GM12874 (cell line): ENCODE measurements at regions not wholly inside any gene's neighbourhood (a gene's known extent, or its start where the extent isn't known, plus 50 kb on each side); places are given as distances from the start of the nearest gene placed in this dataset.

Experiments used
- CTCF ChIP-seq: IDR thresholded peaks from 2 replicates; pipeline ENCODE4 v1.5.1; 2011; ENCODE audit warnings: low read depth, mild to moderate bottlenecking, control low read depth, low read length, moderate library complexity; ENCODE audit not compliant: insufficient read depth

GRCh38 chr5:54738973-54739367, 221.4 kb downstream of the SNX18 start:
- no peak for TF ChIP-seq CTCF

- TF ChIP-seq CTCF = no peak
These were observed 220.8 kb downstream of the SNX18 start for GRCh38 chr5:54738118-54738972.

GRCh38 chr5:54736003-54736797, 218.6 kb downstream of the SNX18 start:
- TF ChIP-seq CTCF = no peak

GRCh38 chr5:54733101-54733500, 215.5 kb downstream of the SNX18 start:
- TF ChIP-seq CTCF = no peak

GRCh38 chr5:54732108-54732507, 214.5 kb downstream of the SNX18 start:
- no peak for TF ChIP-seq CTCF

- TF ChIP-seq CTCF = no peak
These were observed 211.0 kb downstream of the SNX18 start for GRCh38 chr5:54728588-54728915.

GRCh38 chr5:54727874-54728587, 210.5 kb downstream of the SNX18 start:
- no peak for TF ChIP-seq CTCF
